Aorta (tissue), 5 donors: ENCODE measurements at regions not wholly inside any gene's neighbourhood (a gene's known extent, or its start where the extent isn't known, plus 50 kb on each side); places are given as distances from the start of the nearest gene placed in this dataset.

Experiments used
- ATAC-seq: fragments of 200-7000 bp; cut with Tn5 transposase; one replicate; pipeline ENCODE4 v1.9.1; 2022; ENCODE audit warnings: moderate library complexity; ENCODE audit not compliant: low FRiP score
- DNase-seq, 2 donors: peaks; one replicate each; pipeline ENCODE4 v3.0.0-alpha.2; 2020
- H3K27ac ChIP-seq, 2 donors: one replicate each; pipeline ENCODE4 v1.5.1; 2013; ENCODE audit warnings: low read length in 2 of 2, mild to moderate bottlenecking in 2 of 2, moderate library complexity in 2 of 2, control low read depth in 1 of 2, inconsistent platforms in 1 of 2, low read depth in 1 of 2
- H3K27me3 ChIP-seq, 2 donors: one replicate each; pipeline ENCODE4 v1.6.1; 2013; ENCODE audit warnings: control low read depth in 1 of 2, low read length in 1 of 2, mild to moderate bottlenecking in 1 of 2, moderate library complexity in 1 of 2; ENCODE audit not compliant: insufficient read depth in 2 of 2, control insufficient read depth in 1 of 2
- H3K36me3 ChIP-seq, 2 donors: one replicate each; pipeline ENCODE4 v1.6.1; 2013; ENCODE audit warnings: control low read depth in 1 of 2, low read length in 1 of 2, mild to moderate bottlenecking in 1 of 2; ENCODE audit not compliant: insufficient read depth in 2 of 2, control insufficient read depth in 1 of 2
- H3K4me1 ChIP-seq, 2 donors: one replicate each; pipeline ENCODE4 v1.6.1; 2013; ENCODE audit warnings: low read length in 2 of 2, control low read depth in 1 of 2, mild to moderate bottlenecking in 1 of 2, moderate library complexity in 1 of 2; ENCODE audit not compliant: insufficient read depth in 2 of 2, control insufficient read depth in 1 of 2
- H3K4me3 ChIP-seq, 2 donors: one replicate each; pipeline ENCODE4 v1.5.1; 2013; ENCODE audit warnings: low read length in 2 of 2, control low read depth in 1 of 2, mild to moderate bottlenecking in 1 of 2
- H3K9me3 ChIP-seq: one replicate; pipeline ENCODE4 v1.6.1; 2013; ENCODE audit warnings: mild to moderate bottlenecking, low read length; ENCODE audit not compliant: control insufficient read depth
- whole genome bisulfite sequencing, 2 donors: extraction: QIAGEN DNeasy Blood & Tissue Kit; methylation state at CpG; one replicate each; pipeline ENCODE4 v1.1.7; 2013; 5-methylcytosine and 5-hydroxymethylcytosine counted together
- intact Hi-C, 2 donors: fragments of 100-400 bp; cut with DNase I; formaldehyde crosslinking; loops; one replicate each; pipeline versions ENCODE4 v1.14.2 to v1.15.0; 2022
- donor health status: healthy with polysubstance abuse.
- donor health status: Bipolar disorder and iron deficiency.
- donor health status: DM: no; HTN: no; CAD: no.
- donor health status: DM: no; HTN: no; CAD: no.
- donor health status: DM: yes; HTN: yes; CAD: no.

DNA sequence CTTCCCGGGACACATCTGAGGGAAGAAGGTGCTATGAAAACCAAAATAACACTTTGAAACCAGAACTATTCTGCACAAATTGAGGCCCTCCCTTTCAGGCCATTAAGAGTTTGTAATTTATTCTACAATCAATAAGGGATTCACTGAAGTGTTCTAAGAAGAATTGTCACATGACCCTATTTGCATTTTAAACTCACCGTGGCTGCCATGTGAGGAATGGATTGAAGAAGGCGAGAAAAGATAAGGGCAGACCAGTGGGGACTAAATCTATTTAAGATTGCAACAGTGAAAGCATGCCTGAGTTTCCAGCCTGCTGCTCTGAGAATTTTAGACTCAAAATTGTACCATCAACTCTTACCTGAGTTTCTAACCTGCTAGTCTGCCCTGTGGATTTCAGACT is 408.8 kb upstream of the SALL1 start:
- Histone ChIP-seq H3K36me3 (no peaks in the 10 kb centered on the region), H3K27me3 (no peaks in the 10 kb centered on the region), H3K9me3 (no peaks in the 10 kb centered on the region), H3K4me1 (no peaks in the 10 kb centered on the region), H3K4me3 (no peak overlapping the region), H3K27ac (no peak overlapping the region)
- DNase-seq, result no peak
- 68 to 70% methylated on average over 3 of the region's 3 CpGs for WGBS, 2 donors
- ATAC-seq, result no peak
- intact Hi-C loops, result no loop called here

DNA sequence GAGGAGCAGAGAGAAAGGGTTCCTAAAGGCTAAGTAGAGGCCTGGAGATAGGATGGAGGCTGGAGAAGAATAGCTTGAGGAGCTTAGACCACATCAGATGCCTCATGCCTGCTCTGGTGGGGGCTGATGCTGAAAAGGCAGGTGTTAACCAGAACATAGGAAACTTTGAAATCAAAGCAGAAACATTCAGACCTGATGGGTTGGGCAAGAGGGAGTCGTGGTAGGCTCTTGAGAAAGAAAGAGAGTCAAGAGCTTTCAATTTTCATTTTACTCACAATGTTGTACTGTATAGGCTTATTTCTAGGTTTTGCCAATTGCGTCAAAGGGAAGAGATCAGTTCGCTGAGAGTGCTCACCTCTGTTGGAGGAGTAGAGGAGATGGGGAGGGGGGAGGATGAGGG is 406.6 kb upstream of the SALL1 start:
- WGBS, 2 donors, result 82 to 86% methylated on average over 3 of the region's 3 CpGs
- H3K9me3 ChIP-seq, result no peaks in the 10 kb centered on the region
- DNase-seq (no peak), ATAC-seq (no peak)
- no peaks in the 10 kb centered on the region for H3K4me1 ChIP-seq
- intact Hi-C loops, result no loop called here
- no peaks in the 10 kb centered on the region for H3K36me3 ChIP-seq
- no peak overlapping the region for H3K27ac ChIP-seq
- H3K27me3 ChIP-seq, result no peaks in the 10 kb centered on the region
- no peak overlapping the region for H3K4me3 ChIP-seq

DNA sequence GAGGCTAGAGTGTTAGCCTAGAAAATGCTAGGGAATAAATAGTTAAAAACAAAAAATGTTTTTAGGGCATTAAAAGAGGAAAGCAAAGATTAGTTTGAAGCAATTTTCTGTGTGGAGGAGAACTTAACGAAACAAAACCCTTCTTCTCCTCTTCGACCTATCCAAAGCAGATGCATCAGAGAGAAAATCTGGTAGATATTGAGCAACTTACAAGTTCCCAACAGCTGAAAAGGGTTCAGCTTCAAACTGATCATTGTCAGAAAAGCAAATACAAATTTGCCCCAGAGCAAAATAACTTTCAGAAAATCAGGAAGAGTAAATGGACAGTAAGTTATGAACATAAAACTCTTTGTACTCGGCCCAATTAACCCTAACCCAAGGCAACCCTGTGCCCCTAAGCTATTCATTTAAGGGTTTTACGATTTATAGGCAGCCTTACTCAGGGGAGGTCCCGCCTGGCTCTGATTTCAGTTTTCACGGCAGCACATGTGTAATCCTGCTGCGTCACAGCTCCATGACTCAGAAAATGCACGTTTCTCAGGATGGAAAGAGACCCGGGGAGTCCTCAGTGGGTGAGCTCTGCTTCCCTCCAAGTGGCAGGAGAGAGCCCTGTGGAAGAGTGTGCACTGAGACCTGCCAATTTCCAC is 405.7 kb upstream of the SALL1 start:
- DNase-seq, result no peak
- Histone ChIP-seq H3K36me3 (no peaks in the 10 kb centered on the region), H3K9me3 (no peaks in the 10 kb centered on the region), H3K27me3 (no peaks in the 10 kb centered on the region), H3K4me3 (no peak overlapping the region), H3K4me1 (no peaks in the 10 kb centered on the region), H3K27ac (no peak overlapping the region)
- intact Hi-C loops, result no loop called here
- ATAC-seq, result no peak
- 17 to 20% methylated on average over 9 of the region's 9 CpGs for WGBS, 2 donors

DNA sequence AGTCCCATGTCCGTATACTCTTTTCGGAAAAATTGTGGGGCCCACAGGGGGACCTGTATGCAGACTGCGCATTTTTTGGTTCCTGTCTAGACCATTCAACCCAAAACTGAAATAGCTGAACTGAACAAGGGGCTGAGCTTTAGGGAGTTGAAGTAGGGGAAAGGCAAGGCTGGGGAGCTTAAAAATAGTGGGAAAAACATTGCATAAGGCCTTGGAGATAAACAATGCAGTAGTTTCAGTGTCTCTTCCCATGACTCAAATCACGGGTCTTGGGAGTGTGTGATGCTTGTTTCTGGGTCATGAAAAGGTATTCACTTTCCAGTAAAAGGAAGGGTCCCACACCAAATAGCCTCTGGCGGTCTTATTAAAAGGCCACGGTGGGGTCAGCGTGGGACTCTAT is 402.8 kb upstream of the SALL1 start:
- WGBS, 2 donors, result 70 to 74% methylated on average over 7 of the region's 7 CpGs
- H3K9me3 ChIP-seq, result no peaks in the 10 kb centered on the region
- H3K36me3 ChIP-seq, result no peaks in the 10 kb centered on the region
- H3K4me1 ChIP-seq, result no peaks in the 10 kb centered on the region
- ATAC-seq (no peak), DNase-seq (no peak)
- no peak overlapping the region for H3K4me3 ChIP-seq
- intact Hi-C loops, result no loop called here
- no peaks in the 10 kb centered on the region for H3K27me3 ChIP-seq
- H3K27ac ChIP-seq, result no peak overlapping the region

DNA sequence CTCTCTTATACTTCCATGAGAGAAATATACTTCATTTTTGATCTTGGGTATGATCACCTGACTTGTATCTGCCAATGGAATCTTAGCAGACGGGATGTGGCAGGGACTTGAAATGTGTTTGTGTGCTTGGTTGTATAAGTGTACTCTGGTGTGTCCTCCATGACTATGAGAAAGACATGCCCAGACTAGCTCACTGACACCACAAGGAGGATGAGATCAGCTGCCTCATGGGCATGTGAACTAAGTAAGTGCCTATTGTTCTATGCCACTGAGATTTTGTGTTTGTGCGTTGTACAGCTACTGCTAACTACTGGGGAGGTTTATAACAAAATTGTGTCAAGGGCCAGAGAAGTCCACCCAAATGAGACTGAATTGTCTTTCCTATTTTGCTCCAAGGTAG is 402.2 kb upstream of the SALL1 start:
- no peak for DNase-seq
- whole genome bisulfite sequencing, 2 donors, result 88 to 96% methylated on average over 2 of the region's 2 CpGs
- intact Hi-C loops, result no loop called here

DNA sequence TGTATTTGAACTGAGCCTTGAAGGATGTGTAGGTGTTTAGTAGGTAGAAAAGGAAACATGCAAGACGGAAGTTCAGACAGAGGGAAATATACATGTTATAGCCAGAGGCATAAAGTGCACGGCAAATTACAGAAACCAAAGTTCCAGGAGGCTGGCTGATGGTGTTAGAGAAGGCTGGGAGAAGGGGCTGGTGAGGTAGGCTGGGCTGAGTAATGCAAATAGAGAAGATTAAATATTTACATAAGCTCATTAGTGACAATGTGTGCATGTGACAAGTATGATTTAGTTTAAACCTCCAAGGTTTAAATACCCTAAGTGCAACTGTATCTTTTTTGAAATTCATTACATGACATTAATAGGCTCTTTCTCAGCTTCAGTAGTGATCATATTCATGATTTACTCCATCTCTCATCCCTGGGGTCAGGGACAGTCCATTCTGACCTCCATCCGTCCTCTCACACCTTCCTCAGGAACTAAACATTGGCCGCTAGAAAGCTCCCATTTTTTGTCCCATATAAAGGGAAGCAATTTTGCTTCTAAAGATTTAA is 399.8 kb upstream of the SALL1 start:
- ATAC-seq (no peak), DNase-seq (no peak)
- Histone ChIP-seq H3K36me3 (no peaks in the 10 kb centered on the region), H3K9me3 (no peaks in the 10 kb centered on the region), H3K27ac (no peak overlapping the region), H3K27me3 (no peaks in the 10 kb centered on the region), H3K4me1 (no peaks in the 10 kb centered on the region), H3K4me3 (no peak overlapping the region)
- intact Hi-C loops, result no loop called here
- WGBS, 2 donors, result 57 to 63% methylated on average over 4 of the region's 4 CpGs

More for the DNA sequence above, 402.2 kb upstream of the SALL1 start:
- Histone ChIP-seq H3K4me1 (no peaks in the 10 kb centered on the region), H3K36me3 (no peaks in the 10 kb centered on the region), H3K27ac (no peak overlapping the region), H3K9me3 (no peaks in the 10 kb centered on the region), H3K4me3 (no peak overlapping the region), H3K27me3 (no peaks in the 10 kb centered on the region)
- no peak for ATAC-seq

DNA sequence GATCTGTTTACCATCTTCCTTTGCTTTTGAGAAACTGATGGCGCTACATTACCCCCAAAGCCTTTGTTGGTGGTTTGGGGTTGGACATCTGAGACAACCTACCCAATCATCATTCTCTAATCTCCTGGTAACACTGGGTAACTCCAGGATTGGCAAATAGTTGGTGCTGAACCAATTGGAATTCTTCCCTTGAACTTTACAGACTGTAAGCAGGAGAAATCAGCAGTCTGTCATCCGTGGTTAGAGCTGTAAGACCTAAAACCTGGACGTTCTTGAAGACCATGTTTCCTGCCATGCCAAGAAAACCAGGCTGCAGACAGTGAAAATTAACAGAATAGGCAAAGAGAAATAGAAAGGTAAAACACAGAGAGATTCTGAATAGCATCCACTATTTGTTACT is 398.8 kb upstream of the SALL1 start:
- Histone ChIP-seq H3K9me3 (no peaks in the 10 kb centered on the region), H3K4me1 (no peaks in the 10 kb centered on the region), H3K27me3 (no peaks in the 10 kb centered on the region), H3K4me3 (no peak overlapping the region), H3K27ac (no peak overlapping the region), H3K36me3 (no peaks in the 10 kb centered on the region)
- WGBS, 2 donors, result 46% methylated on average over 3 of the region's 3 CpGs
- DNase-seq (no peak), ATAC-seq (no peak)
- intact Hi-C loops, result no loop called here

DNA sequence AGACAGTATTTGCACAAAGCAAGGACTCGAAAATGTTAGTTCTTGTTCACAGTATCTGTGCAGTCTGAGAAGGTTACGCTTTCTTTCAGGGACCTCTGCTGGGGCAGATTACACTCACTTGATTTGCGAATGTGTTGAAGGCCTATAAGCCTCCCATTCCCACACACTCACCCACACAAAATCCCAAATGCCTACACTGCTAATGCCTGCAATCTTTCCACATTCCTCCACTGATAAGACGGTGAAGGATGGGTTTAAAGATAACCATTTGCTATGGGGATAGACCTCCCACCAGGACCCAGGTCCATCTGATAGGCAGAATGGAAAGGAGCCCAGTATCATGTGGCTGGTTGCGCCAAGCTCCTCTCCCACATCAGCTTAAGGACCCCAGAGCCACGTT is 394.9 kb upstream of the SALL1 start:
- Histone ChIP-seq H3K4me1 (no peaks in the 10 kb centered on the region), H3K4me3 (no peak overlapping the region), H3K27ac (no peak overlapping the region), H3K9me3 (no peaks in the 10 kb centered on the region), H3K27me3 (no peaks in the 10 kb centered on the region), H3K36me3 (no peaks in the 10 kb centered on the region)
- intact Hi-C loops, result no loop called here
- ATAC-seq (no peak), DNase-seq (no peak)
- 55 to 59% methylated on average over 6 of the region's 6 CpGs for WGBS, 2 donors

DNA sequence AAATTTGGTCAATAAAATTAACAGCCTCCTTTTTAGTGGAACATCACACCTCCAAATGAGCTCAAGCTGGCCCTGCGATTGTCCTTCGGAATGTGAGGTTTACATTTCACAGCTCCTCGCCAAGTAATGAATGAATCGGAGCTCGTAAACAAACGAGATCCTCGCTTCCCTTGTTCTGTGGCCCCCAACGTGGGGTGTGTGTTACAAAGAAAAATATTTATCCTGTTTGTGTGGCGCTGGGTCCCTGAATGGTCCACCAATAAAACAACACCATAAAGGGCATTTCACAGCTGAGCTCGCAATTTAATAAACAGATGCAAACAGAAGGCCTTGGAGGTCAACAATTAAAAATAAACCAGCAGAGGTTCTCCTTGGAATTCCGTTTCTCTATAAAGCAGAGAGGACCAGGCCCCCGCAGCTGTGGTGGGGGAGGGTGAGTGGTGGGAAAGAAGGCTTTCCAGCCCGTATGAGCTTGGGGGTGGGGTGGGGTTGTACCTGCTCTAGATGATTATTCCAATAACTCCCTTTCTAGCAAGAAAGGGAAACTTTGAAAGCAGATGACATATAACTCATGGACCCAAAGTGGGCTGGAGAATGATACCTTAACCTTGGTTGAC is 393.9 kb upstream of the SALL1 start:
- Histone ChIP-seq H3K27ac (no peak overlapping the region), H3K4me3 (no peak overlapping the region), H3K36me3 (no peaks in the 10 kb centered on the region), H3K9me3 (no peaks in the 10 kb centered on the region), H3K27me3 (no peaks in the 10 kb centered on the region), H3K4me1 (no peaks in the 10 kb centered on the region)
- 25 to 26% methylated on average over 13 of the region's 13 CpGs for WGBS, 2 donors
- no peak for ATAC-seq
- intact Hi-C loops, result no loop called here
- DNase-seq, result no peak
